ENCODE measurements at regions not wholly inside any gene's neighbourhood (a gene's known extent, or its start where the extent isn't known, plus 50 kb on each side); places are given as distances from the start of the nearest gene placed in this dataset.

GRCh38 chr20:58008866-58009265 is 219.6 kb downstream of the ANKRD60 start:
- Histone ChIP-seq H3K27ac (ENCODE audit: insufficient read depth, low read depth, low read length, poor library complexity, severe bottlenecking) (no peak overlapping the region), H3K27me3 (ENCODE audit: control insufficient read depth, insufficient read depth, low read length, poor library complexity, severe bottlenecking) (no peaks in the 10 kb centered on the region), H3K9me3 (ENCODE audit: control insufficient read depth, low read length) (no peaks in the 10 kb centered on the region), H3K4me1 (ENCODE audit: control insufficient read depth, insufficient read depth, low read length) (no peaks in the 10 kb centered on the region), H3K4me3 (ENCODE audit: insufficient read depth, low read depth, low read length) (no peak overlapping the region), H3K36me3 (ENCODE audit: control insufficient read depth, insufficient read depth, low read length) (no peaks in the 10 kb centered on the region)
- 95 to 97% methylated on average over 4 of the region's 4 CpGs for WGBS, 2 experiments

GRCh38 chr20:58008413-58008812 is 220.0 kb downstream of the ANKRD60 start:
- WGBS, 2 experiments, result 90 to 94% methylated on average over 13 of the region's 13 CpGs
- Histone ChIP-seq H3K27ac (ENCODE audit: insufficient read depth, low read depth, low read length, poor library complexity, severe bottlenecking) (no peak overlapping the region), H3K36me3 (ENCODE audit: control insufficient read depth, insufficient read depth, low read length) (no peaks in the 10 kb centered on the region), H3K4me1 (ENCODE audit: control insufficient read depth, insufficient read depth, low read length) (no peaks in the 10 kb centered on the region), H3K4me3 (ENCODE audit: insufficient read depth, low read depth, low read length) (no peak overlapping the region), H3K27me3 (ENCODE audit: control insufficient read depth, insufficient read depth, low read length, poor library complexity, severe bottlenecking) (no peaks in the 10 kb centered on the region), H3K9me3 (ENCODE audit: control insufficient read depth, low read length) (no peaks in the 10 kb centered on the region)

GRCh38 chr20:58007947-58008346 is 220.5 kb downstream of the ANKRD60 start:
- no peaks in the 10 kb centered on the region for H3K27me3 ChIP-seq (ENCODE audit: control insufficient read depth, insufficient read depth, low read length, poor library complexity, severe bottlenecking)
- H3K4me1 ChIP-seq (ENCODE audit: control insufficient read depth, insufficient read depth, low read length), result no peaks in the 10 kb centered on the region
- 98% methylated on average over 2 of the region's 2 CpGs for WGBS, 2 experiments
- H3K4me3 ChIP-seq (ENCODE audit: insufficient read depth, low read depth, low read length), result no peak overlapping the region
- H3K27ac ChIP-seq (ENCODE audit: insufficient read depth, low read depth, low read length, poor library complexity, severe bottlenecking), result no peak overlapping the region
- H3K9me3 ChIP-seq (ENCODE audit: control insufficient read depth, low read length), result no peaks in the 10 kb centered on the region
- H3K36me3 ChIP-seq (ENCODE audit: control insufficient read depth, insufficient read depth, low read length), result no peaks in the 10 kb centered on the region

- Histone ChIP-seq H3K27ac (ENCODE audit: insufficient read depth, low read depth, low read length, poor library complexity, severe bottlenecking) (no peak overlapping the region), H3K36me3 (ENCODE audit: control insufficient read depth, insufficient read depth, low read length) (no peaks in the 10 kb centered on the region), H3K9me3 (ENCODE audit: control insufficient read depth, low read length) (no peaks in the 10 kb centered on the region), H3K4me1 (ENCODE audit: control insufficient read depth, insufficient read depth, low read length) (no peaks in the 10 kb centered on the region), H3K4me3 (ENCODE audit: insufficient read depth, low read depth, low read length) (no peak overlapping the region), H3K27me3 (ENCODE audit: control insufficient read depth, insufficient read depth, low read length, poor library complexity, severe bottlenecking) (no peaks in the 10 kb centered on the region)
- WGBS, 2 experiments, result 93 to 94% methylated on average over 11 of the region's 11 CpGs
Observed at GRCh38 chr20:58006346-58007316, 221.8 kb downstream of the ANKRD60 start.

- Histone ChIP-seq H3K36me3 (ENCODE audit: control insufficient read depth, insufficient read depth, low read length) (no peaks in the 10 kb centered on the region), H3K27me3 (ENCODE audit: control insufficient read depth, insufficient read depth, low read length, poor library complexity, severe bottlenecking) (no peaks in the 10 kb centered on the region), H3K9me3 (ENCODE audit: control insufficient read depth, low read length) (no peaks in the 10 kb centered on the region), H3K4me1 (ENCODE audit: control insufficient read depth, insufficient read depth, low read length) (no peaks in the 10 kb centered on the region), H3K4me3 (ENCODE audit: insufficient read depth, low read depth, low read length) (no peak overlapping the region), H3K27ac (ENCODE audit: insufficient read depth, low read depth, low read length, poor library complexity, severe bottlenecking) (no peak overlapping the region)
- 88 to 92% methylated on average over 8 of the region's 8 CpGs for WGBS, 2 experiments
Observed at GRCh38 chr20:58005581-58006345, 222.7 kb downstream of the ANKRD60 start.

GRCh38 chr20:58004900-58005299 is 223.6 kb downstream of the ANKRD60 start:
- WGBS, 2 experiments, result 92 to 96% methylated on average over 4 of the region's 4 CpGs
- H3K4me1 ChIP-seq (ENCODE audit: control insufficient read depth, insufficient read depth, low read length), result no peaks in the 10 kb centered on the region

GRCh38 chr20:58004146-58004545 is 224.3 kb downstream of the ANKRD60 start:
- Histone ChIP-seq H3K9me3 (ENCODE audit: control insufficient read depth, low read length) (no peaks in the 10 kb centered on the region), H3K4me3 (ENCODE audit: insufficient read depth, low read depth, low read length) (no peak overlapping the region)

More at GRCh38 chr20:58004900-58005299, 223.6 kb downstream of the ANKRD60 start:
- H3K4me3 ChIP-seq (ENCODE audit: insufficient read depth, low read depth, low read length), result no peak overlapping the region
- no peaks in the 10 kb centered on the region for H3K27me3 ChIP-seq (ENCODE audit: control insufficient read depth, insufficient read depth, low read length, poor library complexity, severe bottlenecking)
- H3K36me3 ChIP-seq (ENCODE audit: control insufficient read depth, insufficient read depth, low read length), result no peaks in the 10 kb centered on the region
- no peak overlapping the region for H3K27ac ChIP-seq (ENCODE audit: insufficient read depth, low read depth, low read length, poor library complexity, severe bottlenecking)
- no peaks in the 10 kb centered on the region for H3K9me3 ChIP-seq (ENCODE audit: control insufficient read depth, low read length)

GRCh38 chr20:58003525-58003924 is 224.9 kb downstream of the ANKRD60 start:
- Histone ChIP-seq H3K27ac (ENCODE audit: insufficient read depth, low read depth, low read length, poor library complexity, severe bottlenecking) (no peak overlapping the region), H3K9me3 (ENCODE audit: control insufficient read depth, low read length) (no peaks in the 10 kb centered on the region), H3K4me1 (ENCODE audit: control insufficient read depth, insufficient read depth, low read length) (no peaks in the 10 kb centered on the region), H3K27me3 (ENCODE audit: control insufficient read depth, insufficient read depth, low read length, poor library complexity, severe bottlenecking) (peaks cover 7% of the 10 kb centered on the region), H3K4me3 (ENCODE audit: insufficient read depth, low read depth, low read length) (no peak overlapping the region), H3K36me3 (ENCODE audit: control insufficient read depth, insufficient read depth, low read length) (no peaks in the 10 kb centered on the region)
- 96% methylated on average over 6 of the region's 6 CpGs for WGBS, 2 experiments

More at GRCh38 chr20:58004146-58004545, 224.3 kb downstream of the ANKRD60 start:
- no peaks in the 10 kb centered on the region for H3K4me1 ChIP-seq (ENCODE audit: control insufficient read depth, insufficient read depth, low read length)
- H3K27ac ChIP-seq (ENCODE audit: insufficient read depth, low read depth, low read length, poor library complexity, severe bottlenecking), result no peak overlapping the region
- no peaks in the 10 kb centered on the region for H3K36me3 ChIP-seq (ENCODE audit: control insufficient read depth, insufficient read depth, low read length)
- WGBS, 2 experiments, result 86 to 89% methylated on average over 7 of the region's 7 CpGs
- H3K27me3 ChIP-seq (ENCODE audit: control insufficient read depth, insufficient read depth, low read length, poor library complexity, severe bottlenecking), result peaks cover 2% of the 10 kb centered on the region

GRCh38 chr20:58002901-58003300 is 225.6 kb downstream of the ANKRD60 start:
- 90 to 96% methylated on average over 6 of the region's 6 CpGs for WGBS, 2 experiments
- Histone ChIP-seq H3K27ac (ENCODE audit: insufficient read depth, low read depth, low read length, poor library complexity, severe bottlenecking) (no peak overlapping the region), H3K36me3 (ENCODE audit: control insufficient read depth, insufficient read depth, low read length) (no peaks in the 10 kb centered on the region), H3K4me3 (ENCODE audit: insufficient read depth, low read depth, low read length) (no peak overlapping the region), H3K27me3 (ENCODE audit: control insufficient read depth, insufficient read depth, low read length, poor library complexity, severe bottlenecking) (peaks cover 7% of the 10 kb centered on the region), H3K4me1 (ENCODE audit: control insufficient read depth, insufficient read depth, low read length) (no peaks in the 10 kb centered on the region), H3K9me3 (ENCODE audit: control insufficient read depth, low read length) (no peaks in the 10 kb centered on the region)

- Histone ChIP-seq H3K4me3 (ENCODE audit: insufficient read depth, low read depth, low read length) (no peak overlapping the region), H3K36me3 (ENCODE audit: control insufficient read depth, insufficient read depth, low read length) (no peaks in the 10 kb centered on the region), H3K4me1 (ENCODE audit: control insufficient read depth, insufficient read depth, low read length) (no peaks in the 10 kb centered on the region), H3K27me3 (ENCODE audit: control insufficient read depth, insufficient read depth, low read length, poor library complexity, severe bottlenecking) (peaks cover 7% of the 10 kb centered on the region), H3K27ac (ENCODE audit: insufficient read depth, low read depth, low read length, poor library complexity, severe bottlenecking) (no peak overlapping the region), H3K9me3 (ENCODE audit: control insufficient read depth, low read length) (no peaks in the 10 kb centered on the region)
- WGBS, 2 experiments, result 90 to 91% methylated on average over 3 of the region's 3 CpGs
Observed at GRCh38 chr20:58001946-58002345, 226.5 kb downstream of the ANKRD60 start.

All from ectodermal cell (in vitro differentiated cells).